HG02885 (cell line): ENCODE measurements at regions not wholly inside any gene's neighbourhood (a gene's known extent, or its start where the extent isn't known, plus 50 kb on each side); places are given as distances from the start of the nearest gene placed in this dataset.
"Not testable (repeated sequence)": the region's sequence is repeated elsewhere in the genome, so short reads cannot be mapped to it uniquely, and the experiment has no call there.

Experiments
- ATAC-seq: cut with Tn5 transposase; IDR thresholded peaks from one replicate; pipeline ENCODE4 v1.9.1; 2021; ENCODE audit warnings: mild to moderate bottlenecking; ENCODE audit not compliant: unreplicated experiment, poor library complexity

GRCh38 chr16:52386694-52387093 is 160.2 kb downstream of the TOX3 start:
- ATAC-seq = no peak

DNA sequence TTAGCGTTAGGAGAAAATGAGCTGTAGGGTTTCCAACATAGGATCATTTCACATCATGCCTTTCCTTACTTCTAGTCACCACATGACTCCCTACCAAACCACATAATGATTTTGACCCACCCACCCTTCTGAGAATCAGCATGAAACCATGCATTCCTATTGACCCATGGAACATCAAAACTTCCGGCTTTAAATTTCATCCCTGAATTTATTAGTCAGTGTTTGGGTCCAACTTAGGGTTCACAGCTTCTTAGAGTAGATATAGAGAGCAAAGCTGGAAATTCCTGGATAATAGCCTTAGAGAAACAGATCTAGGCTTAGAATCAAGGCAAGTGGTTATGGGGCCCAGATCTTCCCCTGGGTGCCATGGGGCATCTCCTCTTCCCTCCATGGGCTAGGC is 162.6 kb downstream of the TOX3 start:
- ATAC-seq = no peak

GRCh38 chr16:52383640-52384292 is 163.2 kb downstream of the TOX3 start:
- no peak for ATAC-seq

DNA sequence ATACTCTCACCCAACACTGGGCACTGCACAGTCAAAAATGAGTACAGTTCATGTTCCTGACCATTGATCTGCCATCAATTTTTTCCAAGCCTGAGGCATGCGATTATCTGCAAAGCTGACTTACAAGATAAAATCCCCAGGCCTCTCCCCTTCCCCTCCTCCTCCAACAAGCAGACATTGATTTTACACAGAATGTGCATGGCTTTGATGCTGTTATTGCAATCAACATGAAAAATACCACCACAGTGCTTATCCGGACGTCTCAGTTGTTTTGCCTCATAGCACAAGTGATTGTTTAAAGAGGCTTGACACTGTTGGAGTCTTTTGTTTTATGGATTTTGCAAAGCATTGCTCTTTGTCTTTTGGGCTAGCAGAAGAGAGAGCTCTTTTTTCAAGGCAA is 163.8 kb downstream of the TOX3 start:
- ATAC-seq = no peak

- no peak for ATAC-seq
Measured at GRCh38 chr16:52379551-52379950, 167.4 kb downstream of the TOX3 start.

DNA sequence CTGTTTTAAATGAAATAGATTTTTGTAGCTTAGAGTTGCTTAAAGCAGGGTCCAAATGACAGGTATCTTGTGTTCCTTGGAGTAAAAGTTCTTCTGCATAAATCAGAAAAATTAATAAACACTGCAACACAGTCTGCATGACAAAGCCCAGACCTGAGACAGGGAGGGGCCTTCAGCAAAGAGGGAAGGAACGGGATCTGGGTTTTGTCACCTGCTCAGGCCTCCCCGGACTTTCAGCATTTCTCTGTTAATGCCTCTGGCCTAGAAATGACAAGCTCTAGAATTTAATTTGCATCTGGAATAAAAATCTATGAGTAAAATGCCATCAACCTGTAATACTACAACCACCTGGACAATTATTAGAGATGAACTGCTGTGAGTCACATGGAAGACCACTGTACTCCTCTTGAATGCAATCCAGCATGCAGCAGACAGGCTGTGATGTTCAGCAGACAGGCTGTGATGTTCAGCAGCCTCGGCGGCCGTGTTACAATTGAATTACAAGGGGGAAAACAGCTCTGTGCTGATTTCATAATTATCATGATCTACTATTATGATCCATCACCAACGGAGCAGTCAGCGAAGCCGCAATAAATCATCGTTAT is 170.2 kb downstream of the TOX3 start:
- ATAC-seq = no peak

DNA sequence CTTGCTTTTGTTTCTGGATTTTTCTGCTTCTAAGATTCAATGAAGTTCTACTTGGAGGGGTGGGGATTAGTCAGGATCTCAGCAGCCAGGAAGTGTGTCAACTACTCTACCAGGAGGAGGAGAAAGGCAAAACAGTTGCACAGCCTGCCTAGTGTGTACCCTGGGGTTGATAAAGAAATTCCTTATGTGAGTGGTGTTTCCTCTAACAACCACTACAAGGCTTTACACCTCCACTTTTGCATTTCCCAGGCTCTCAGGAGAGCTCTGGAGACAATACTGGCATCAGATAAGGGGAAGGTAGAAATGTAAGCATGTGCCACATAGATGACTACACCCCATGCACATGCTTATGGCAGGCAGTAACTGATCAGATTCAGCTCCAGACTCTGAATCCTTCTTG is 174.6 kb downstream of the TOX3 start:
- ATAC-seq = no peak

DNA sequence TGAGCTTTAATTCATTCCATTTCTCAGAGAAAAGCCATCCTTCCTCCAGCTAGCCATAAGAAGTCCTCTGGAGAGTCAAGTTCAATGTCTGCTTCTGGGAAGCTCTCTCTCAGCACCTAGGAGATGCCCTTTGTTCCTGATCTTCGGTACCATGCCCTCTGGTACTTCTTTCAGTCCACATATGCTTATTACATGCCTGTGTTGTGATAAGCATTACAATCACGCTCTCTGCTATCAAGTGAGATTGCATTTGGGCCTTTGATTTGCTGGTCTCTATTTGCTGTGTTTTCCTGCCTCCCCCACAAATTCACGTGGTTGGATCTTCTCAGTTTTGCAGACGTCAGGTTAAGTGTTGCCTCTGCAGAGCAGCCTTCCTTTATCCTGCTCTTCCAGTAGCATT is 178.1 kb downstream of the TOX3 start:
- no peak for ATAC-seq

DNA sequence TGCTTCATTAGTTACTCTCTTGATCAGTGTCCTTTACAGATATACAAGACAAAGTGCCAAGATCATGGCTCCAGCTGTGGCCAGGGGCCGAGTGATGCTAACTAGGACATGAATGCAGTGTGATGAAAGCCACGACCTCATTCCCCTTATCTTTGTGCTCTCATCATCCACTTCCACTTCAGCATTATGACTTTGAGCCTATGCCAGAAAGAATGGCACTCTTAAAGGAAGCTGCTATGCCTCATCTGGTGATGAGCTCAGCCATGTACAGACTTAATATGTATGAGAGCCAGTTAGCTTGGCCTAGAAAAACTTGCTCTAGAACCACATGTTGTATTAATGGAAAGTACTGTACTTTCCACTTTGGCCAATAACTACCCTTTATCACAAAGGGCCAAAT is 179.1 kb downstream of the TOX3 start:
- ATAC-seq = no peak

DNA sequence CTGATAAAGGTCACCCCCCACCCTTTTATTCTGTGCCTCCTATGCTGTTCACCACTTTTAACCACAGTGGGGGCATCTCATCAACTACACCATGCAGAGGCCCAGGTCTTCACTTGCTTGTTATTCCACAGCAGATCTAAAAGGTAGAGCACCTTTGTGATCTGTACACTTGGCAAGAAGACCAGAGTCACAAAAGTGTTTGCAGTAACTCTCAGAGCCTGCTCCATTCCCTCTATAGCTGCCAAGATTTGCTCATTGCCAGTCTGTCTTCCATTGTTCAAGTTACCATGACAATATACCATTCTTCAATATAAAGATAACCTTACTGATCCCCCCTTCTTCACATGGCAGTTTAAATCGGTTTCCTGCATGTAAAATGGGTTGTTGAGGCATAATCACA is 180.0 kb downstream of the TOX3 start:
- no peak for ATAC-seq

- ATAC-seq = peak; percentile 71
Measured at GRCh38 chr16:52364500-52364899, 182.4 kb downstream of the TOX3 start.

DNA sequence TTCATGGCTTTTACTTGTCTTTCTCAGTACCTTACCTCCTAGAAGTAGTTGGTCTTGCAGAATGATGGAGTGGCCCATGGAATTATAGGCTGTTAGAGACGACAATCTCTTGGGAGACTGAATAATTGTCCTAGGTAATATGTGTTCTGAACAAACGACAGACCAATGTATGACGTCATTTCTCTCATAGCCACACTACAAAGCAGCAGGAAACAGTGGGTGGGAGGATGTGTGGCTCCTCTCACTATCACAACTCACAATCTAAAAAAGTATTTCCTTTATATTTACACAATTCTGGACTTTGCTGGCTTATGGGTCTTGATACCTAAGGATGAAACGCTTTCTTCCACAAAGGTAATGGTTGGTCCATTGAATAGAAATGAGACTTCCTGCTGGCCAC is 183.9 kb downstream of the TOX3 start:
- no peak for ATAC-seq

DNA sequence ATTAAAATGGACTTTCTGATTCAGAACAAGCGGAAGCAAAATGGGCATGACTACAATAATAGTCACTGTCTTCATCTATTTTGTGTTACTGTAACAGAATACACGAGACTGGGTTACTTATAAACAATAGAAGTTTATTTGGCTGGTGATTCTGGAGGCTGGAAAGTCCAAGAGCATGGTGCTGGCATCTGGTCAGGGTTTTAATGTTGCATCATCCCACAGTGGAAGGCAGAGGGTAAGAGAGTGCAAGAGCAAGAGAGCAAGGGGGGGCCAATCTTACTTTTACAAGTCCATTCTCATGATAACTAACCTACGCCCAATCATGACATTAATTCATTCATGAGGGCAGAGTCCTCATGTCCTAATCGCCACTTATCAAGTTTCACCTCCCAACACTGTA is 189.2 kb downstream of the TOX3 start:
- no peak for ATAC-seq

GRCh38 chr16:52353249-52353648 is 193.7 kb downstream of the TOX3 start:
- no peak for ATAC-seq

- no peak for ATAC-seq
Measured at GRCh38 chr16:52351451-52351850, 195.5 kb downstream of the TOX3 start.

DNA sequence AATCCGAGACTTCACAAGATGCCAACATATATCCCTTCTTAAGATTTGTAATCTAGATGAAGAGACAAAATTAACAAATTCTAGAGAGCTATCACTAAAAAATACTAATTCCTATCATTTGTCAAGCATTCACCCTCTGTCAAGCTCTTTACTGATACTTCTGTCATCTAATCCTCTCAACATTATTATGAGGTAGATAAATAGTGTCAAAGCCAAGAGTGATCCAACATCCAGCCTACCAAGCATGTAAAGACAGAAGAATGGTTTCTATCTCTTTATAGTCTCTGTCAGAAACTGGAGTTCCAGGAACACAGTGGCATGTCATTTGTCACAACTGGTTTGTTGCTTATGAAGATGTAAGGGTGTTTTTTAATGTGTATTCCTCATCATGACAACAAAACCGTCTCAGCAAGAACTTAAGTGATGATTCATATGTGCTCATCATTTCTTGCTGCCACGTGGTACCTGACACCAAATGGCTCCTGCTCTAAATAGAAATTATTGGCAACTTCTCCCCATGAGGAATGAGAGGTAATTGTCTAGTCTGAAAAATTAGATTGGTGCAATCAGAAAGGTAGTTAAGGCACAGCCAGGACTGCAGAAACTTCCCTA is 196.8 kb downstream of the TOX3 start:
- no peak for ATAC-seq

DNA sequence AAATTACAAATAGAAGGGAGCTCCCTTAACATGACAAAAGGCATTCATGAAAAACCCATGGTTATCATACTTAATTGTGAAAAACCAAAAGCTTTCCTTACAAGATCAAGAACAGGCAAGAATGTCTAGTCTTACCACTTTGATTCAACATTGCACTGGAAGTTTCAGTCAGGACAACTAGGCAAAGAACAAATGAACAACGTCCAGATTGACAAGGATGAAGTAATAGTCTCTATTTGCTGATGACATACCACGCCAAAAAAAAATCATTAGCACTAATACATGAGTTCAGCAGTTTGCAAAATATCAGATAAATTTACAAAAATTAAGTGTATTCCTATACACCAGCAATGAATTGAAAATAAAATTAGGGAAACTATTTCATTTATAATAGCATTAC is 200.2 kb downstream of the TOX3 start:
- ATAC-seq = no peak

- ATAC-seq = not testable (repeated sequence)
Measured at GRCh38 chr16:52333673-52334072, 213.3 kb downstream of the TOX3 start.

DNA sequence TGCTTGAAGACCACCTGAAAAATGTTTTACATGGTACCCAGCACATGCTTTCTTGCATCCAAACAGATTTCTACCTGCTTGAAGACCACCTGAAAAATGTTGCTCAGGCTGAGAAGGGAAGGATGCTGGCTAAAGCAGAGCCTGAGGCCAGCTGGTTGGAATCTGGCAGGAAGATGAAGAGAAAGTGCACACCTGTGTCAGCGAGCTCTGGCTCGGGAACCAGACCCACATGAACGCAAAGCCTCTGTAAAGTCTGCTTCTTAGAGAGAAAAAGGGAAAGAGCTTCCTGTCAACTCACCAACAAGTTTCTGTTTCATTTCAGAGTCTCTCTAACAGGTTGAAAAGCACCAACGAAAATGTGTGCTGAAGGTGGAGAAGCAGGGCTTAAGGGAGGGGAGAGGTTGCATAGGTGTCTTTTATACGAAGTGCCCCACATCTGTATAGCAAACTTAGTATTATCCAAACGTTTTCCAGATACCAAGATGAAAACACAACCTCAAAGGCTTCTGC is 226.0 kb downstream of the TOX3 start:
- no peak for ATAC-seq

DNA sequence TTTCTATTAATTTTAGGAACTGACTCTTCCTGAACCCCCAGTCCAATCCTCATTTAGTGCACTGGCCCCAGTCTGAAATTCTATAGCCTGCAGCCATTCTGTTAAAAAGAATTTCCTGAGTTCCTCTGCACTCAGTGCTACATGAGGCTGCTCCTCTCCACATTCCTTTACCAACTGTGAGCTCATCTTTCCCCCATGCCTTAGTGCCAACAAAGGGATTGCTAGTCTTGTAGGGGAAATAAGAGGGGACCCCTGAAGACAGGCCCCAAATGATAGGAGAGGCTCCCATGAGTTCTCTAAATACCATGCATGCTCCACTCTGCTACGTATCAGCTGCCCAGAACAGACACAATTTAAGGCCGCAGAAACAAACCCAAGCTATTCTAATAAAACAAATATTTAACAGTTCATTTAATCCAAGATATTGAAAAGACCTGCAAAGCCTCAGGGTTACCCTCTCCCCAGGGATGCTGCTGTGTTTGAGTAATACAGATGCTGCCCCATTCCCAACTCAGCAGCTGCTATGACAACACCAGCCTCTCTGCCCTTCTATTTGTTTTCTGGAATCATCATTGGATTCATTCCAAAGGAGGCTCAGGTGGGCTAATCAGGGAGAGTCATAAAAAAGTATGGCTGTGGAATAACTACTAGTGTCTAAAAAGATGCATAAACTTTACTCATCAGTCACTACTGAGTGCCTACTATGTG is 228.5 kb downstream of the TOX3 start:
- no peak for ATAC-seq

DNA sequence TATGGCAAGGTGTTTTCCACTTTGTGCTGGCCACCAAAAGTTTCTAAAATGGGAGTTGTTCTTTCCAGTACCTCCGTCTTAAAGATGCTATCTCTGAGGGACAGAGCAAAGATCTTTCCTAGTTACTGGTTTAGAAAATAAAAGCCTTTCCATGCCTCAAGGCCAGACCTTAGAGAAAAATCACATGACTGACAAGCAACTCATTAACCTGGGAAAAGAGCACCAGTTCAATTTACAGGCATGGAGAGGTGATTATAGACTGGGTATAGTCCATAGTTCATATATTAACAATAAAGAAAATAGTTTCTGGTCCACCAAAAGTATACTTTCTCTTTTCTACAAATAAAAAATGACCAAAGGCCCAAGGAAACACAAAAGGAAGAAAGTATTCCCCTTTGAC is 230.7 kb downstream of the TOX3 start:
- no peak for ATAC-seq
